Dermis blood vessel endothelial cell (primary cell): ENCODE measurements at regions not wholly inside any gene's neighbourhood (a gene's known extent, or its start where the extent isn't known, plus 50 kb on each side); places are given as distances from the start of the nearest gene placed in this dataset.
"Not testable (repeated sequence)": the region's sequence is repeated elsewhere in the genome, so short reads cannot be mapped to it uniquely, and the experiment has no call there.

Experiments used
- DNase-seq: peaks from one replicate; pipeline ENCODE4 v3.0.0; 2010

DNA sequence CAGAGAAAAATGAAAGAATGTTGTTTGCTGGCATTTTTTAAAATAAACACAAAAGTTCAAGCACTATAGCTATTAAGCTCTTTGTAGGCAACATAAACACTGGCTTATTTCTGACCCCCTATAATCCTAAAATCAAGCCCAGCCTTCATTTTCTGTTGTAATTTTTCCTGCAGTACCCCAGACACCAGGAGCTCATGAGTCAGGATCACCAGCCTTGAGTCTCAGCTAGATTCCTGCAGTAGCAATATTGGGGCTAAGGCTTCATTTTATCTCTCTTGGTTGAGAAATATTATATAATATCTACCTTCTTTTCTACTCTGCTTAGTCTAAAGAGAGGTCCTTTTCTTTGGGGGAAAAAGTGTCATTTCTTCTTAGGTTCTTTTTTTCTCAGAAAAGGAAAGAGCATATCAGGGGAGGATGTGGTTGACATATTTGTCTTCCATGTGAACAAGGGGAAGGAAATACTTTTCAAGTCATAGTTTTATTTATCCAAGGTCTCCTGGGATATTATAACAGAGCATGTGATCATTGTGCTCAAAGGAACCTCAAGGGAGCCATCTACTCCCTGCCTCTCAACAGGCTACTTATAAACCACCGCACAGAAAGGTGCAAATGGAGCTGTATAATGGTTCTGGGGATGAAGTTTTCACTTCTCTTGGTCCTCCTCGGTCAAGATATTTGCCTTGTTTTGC, 678.3 kb upstream of the NR3C2 start:
- peak; percentile 68 for DNase-seq

DNA sequence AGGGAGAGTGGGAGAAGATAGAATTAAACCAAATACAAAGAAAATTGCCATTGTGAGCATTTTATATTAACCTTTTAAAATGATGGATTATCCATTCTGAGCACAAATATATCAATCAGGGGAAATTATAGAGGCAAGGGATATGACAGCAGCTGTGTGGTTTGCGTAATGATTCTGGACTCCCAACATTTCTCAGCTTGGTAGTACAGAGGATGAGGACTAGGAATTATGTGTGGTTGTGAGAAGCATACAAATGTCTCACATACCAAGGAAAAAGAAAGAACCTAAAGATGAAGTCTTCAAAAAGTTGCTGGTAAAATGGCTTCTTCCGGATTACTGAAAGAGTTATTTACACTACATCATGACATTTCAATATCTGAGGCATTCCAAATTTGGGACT, 674.6 kb upstream of the NR3C2 start:
- DNase-seq = no peak

DNA sequence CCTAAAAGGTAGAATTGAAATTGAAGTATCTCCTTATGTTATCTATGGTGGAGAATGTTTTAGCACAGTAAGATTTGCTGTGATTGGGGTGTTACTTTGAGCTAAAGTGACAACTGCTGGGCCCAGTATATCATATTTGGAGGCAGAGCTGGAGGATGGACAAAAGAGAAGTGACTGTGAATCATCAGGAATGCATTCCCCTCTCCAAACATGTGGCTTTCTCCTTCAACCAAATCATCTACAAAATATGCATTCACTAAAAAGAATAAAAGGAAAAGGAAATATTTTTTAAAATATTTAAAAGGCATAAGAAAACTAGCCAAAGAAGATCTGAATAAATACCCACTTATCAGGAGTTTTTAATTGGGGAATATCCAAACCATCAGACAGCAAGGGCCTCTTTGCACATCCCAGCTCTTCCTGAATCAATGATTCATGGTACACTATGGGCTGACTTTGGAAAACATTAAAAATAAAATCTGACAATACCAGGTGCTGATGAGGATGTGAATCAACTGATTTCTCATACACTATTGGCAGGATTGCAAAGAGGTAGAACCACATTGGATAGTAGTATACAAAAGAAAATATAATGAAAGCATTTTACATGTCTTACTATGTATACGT, 671.7 kb upstream of the NR3C2 start:
- DNase-seq = peak; percentile 30

DNA sequence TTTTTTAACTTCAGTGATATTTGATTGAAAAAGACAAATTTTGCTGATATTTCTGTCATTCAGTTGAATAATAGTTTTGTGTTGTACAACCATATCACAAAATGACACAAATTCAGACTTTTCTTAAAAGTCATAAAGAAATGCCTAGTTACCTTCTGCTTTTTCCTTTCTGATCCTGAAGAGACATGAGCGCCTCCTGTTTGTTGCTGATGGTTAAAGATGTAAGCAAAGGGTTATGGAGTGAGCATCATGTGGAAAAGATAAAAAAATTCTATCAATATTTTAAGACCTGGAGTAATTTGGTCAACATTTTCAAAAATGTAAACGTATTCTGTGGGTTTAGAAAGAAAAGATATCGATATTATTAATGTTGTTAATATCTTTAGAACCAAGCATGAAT, 669.9 kb upstream of the NR3C2 start:
- no peak for DNase-seq

DNA sequence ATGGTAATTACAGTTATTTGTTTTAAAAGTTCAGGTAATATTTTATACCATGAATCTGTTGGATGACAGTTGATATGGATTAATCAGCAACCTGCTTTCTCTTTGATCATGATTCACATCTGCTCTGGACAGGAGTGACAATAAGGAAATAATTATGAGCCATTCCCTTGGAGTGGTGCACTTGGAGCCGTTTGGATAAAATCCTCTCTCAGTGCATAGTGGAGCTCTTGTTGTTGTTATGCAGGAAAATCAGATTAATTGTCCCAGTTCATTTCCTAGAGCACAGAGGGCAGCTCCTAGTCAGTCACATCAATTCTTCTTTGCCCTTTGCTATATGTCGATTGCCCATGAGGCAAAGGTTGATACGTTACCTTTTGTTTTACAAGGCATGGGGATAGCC, 668.3 kb upstream of the NR3C2 start:
- DNase-seq = no peak

DNA sequence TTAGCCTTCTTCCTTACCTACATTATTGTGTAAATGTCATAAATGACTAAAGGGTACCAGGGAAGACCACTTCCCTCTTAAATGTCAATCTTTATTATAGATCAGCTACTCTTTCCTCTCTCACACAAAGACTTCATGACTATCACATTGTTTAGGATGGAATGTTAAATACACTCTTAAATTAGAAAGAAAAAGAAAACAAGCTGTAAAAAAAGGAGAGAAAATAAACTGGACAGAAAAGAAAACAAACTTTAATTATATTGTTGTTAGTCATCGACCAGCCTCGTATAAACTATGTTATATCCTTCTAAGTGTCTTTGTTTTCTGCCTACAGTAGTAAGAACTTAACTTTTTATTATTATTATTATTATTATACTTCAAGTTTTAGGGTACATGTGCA, 666.4 kb upstream of the NR3C2 start:
- no peak for DNase-seq

DNA sequence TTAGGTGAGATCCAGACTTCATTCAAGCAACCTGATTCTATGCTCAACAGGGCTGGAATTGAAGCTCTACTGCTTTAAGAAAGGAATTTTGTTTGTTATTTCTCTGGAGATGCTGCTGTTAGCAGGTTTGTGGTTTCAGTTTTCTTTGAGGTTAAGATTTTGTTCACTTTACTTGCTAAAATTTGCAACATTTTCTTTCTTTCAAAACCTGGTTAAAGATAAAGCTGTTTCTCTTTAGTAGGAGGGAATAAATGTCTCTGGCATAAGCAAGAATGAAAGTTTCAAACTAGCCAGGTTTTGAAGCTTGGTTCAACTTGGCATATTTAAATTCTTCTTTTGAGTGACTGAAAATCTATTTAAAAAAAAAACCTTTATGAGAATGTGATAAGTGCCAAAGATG, 660.6 kb upstream of the NR3C2 start:
- no peak for DNase-seq

DNA sequence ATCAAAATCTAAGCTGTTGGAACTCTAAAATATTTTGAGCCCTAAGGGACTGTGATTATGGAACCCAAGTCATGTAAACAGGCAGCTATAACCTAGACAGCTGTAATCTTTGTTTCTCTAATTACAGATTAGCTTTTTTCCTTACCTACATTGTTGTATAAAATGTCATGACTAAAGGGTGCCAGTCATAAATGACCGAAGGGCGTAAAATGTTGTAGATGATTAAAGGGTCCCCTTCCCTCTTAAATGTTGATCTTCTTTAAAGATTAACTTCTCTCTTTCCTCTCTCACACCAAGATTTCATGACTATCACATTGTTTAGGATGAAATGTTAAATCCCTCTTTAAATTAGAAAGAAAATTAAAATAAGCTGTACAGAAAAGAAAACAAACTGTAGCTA, 659.4 kb upstream of the NR3C2 start:
- DNase-seq = no peak

DNA sequence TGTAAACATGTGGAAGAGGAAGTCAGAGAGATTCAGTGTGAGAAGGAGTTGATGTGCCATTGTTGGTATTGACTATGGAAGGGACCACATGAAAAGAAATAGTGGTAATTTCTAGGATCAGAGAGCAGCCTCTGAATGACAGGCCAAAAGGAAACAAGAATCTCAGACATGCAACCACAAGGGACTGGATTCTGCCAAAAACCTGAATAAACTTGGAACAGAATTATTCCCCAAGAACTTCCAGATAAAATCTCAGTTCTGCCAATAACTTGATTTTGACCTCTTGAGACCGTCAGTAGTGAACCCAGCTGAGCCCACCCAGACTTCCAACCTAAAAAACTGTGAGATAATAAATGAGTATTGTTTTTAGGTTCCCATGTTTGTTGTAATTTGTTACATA, 653.6 kb upstream of the NR3C2 start:
- DNase-seq = no peak

DNA sequence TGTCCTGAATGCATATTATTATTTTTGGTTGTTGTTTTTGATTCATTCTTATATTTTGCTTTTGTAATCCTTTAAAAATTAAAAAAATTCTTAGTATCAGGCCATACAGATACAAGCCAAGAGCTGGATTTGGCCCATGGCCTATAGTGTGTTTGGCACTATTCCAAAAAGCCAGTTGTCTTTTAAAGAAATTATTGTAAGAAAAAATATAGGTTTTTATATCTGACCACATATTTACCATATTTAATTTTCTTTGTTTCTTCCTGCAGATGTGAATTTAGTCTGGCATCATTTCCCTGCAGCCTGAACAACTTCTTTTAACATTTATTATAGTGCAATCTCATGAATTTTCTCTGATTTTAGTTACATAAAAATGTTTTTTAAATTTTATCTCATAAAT, 652.8 kb upstream of the NR3C2 start:
- DNase-seq = no peak

DNA sequence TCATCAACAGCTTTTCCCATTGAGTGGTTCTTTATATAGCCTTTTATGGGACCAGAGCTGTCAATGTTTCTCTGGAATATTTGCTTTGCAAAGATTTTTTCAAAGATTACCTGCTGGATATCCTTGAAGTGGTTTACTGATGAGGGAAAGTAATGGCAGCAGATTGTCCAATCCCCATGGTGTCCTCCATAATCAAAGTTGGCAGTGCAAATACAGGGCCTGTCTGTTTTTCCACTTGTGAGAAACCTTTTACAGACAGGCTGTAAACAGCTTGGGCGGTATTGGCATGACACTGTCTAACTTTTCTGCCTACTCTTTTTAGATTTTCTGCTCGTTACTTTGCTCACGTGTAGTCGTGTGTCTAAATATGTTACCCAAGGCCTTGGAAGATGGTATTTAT, 641.9 kb upstream of the NR3C2 start:
- DNase-seq = no peak

DNA sequence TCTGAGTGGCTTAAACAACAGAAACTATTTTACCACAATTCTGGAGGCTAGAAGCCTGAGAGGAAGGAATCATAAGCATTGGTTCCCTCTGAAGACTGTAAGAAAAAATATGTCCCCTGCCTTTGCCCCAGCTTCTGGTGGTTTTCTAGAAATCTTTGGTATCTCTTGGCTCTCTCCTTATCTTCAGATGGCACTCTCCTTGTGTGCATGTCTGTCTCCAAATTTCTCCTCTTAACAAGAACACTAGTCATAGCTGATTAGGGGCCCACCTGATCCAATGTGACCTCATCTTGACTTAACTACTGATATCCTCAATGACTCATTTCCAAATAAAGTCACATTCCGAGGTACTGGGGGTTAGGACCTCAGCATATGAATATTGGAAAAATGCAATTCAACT, 635.0 kb upstream of the NR3C2 start:
- no peak for DNase-seq

DNA sequence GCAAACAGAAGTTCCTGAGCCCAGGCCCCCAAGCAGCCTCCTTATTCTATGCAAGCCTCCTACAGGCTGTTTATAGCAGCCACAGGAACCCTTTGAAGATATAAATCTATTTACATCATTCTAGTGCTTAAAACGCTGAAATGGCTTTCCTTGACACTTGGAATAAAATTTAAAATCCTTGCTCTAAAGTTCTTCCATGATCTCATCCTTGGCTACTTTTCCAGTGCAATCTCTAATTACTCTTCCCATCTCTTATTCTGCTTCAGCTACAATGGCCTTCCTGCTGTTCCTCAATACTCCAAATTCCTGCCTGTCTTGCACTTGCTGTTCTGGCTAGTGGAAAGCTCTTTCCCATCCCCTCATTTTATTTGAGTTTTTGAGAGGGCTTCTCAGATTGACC, 634.2 kb upstream of the NR3C2 start:
- DNase-seq = no peak

DNA sequence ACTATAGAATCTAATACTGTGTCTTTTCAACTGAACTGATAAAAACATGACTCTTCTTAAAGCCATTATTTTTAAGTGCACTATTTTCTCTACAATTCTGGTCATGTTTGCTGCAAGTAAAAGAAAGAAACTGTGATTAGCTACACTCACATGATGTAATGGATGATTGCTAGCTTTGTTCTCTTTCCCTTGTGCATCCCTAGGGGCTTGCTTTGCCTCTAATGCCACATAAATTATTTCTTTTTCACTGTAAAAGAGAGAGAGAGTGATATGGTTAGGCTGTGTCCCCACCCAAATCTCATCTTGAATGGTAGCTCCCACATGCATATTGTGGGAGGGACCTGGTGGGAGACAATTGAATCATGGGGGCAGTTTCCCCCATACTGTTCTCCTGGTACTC, 630.2 kb upstream of the NR3C2 start:
- no peak for DNase-seq

DNA sequence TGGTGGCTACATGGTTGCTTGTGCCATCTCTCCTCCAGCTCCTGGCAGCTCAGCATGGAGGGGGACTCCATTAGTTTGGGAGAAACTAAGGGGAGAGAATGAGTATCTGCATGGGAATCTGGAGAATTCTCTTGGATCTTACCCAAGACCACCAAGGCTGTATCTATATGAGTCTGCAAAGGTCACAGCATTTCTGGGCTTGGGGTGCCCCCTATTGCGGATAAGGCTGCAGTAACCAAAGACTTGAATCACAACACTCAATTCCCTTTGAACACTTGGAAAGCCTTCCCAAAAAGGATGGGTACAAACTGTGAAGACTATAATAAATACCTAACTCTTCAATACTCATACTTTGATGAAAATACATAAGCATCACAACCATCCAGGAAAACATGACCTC, 623.5 kb upstream of the NR3C2 start:
- DNase-seq = peak; percentile 2

DNA sequence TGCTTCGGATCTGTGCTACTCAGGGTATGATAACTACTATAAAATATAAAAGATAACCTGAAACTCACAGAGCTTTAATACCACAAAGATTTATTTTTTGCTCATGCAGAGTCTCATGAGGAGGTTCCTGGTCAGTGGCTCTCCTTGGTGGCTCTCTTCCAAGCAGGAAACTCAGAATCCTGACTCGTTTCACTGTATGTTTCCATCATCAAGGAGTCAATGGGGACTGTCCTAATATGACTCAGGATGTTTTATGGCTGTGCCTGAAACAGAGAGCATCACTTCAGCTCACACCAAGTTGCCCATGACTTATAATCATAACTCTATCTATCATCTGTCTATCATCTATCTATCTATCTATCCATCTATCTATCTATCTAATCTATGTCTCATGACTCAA, 620.8 kb upstream of the NR3C2 start:
- DNase-seq = no peak

DNA sequence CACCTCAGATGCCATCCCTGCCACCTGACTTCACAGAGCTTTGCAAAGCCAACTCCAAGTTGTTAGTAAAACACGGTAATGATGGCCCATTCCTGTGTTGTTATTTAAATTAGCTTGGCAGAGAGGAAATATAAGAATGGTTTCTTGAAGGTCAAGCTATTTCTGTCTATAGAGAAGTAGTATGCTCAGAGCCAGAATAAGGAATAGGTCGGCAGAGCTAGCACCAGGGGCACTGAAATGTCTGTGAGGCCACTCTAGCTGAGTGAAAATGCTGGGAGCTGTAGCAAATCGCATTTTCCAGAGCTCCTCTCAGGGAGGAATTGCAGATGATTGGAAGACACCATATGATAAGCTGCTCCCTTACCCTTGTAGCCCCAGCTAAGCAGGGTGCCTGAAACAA, 615.4 kb upstream of the NR3C2 start:
- DNase-seq = no peak

DNA sequence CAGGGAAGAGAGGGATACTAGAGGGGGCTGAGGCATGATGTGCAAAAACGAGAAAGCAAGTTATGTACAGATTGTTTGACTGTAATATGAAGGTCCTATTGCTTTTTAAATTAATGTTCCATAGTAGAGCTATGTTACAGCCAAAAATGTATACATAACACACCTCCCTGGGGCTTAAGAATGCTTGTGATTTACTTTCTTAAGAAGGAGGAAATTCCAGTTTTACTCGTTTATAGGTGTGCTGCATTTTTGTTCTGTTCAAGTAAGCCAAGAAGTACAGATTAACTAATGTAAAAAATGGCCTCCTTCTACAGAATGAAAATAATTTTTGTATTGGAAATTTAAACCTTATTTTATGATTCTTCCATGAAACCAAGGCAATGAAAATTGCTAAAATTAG, 614.4 kb upstream of the NR3C2 start:
- no peak for DNase-seq

DNA sequence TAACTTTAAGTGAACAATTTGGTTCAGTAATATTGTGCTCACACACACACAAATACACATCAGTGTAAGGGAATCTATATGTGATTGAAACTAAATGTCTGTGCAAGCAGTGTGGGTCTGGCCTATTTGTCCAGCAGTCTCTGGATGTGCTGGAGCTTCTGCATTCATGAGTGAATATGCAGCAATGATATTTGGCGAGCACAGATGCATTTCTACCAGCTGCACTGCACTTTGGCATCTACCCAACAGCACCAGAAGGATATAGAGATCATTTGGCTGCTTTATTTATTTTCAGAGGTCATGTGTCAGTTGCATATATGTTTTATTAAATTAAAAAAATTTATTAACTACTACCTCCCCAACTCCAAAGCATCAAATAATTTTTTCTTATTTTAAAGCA, 613.4 kb upstream of the NR3C2 start:
- DNase-seq = no peak

DNA sequence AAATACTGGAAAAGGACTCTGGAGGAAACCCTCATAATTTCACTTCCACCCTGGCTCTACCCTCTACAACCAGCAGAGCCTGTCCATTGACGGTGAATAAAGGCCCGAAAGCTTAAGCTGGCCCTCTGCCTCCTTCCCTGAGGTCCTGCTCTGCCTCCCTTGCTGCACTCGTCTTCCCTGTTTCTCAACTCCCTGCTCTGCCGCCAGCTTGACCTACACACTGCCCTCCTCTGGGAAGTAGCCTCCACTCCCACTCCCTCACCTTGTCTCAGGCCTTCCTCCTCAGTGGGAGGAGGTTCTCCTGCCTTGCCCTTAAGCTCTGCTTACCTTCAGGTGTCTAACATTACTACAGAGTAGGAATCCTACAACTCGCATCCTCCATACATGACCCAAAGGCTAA, 608.6 kb upstream of the NR3C2 start:
- no peak for DNase-seq

DNA sequence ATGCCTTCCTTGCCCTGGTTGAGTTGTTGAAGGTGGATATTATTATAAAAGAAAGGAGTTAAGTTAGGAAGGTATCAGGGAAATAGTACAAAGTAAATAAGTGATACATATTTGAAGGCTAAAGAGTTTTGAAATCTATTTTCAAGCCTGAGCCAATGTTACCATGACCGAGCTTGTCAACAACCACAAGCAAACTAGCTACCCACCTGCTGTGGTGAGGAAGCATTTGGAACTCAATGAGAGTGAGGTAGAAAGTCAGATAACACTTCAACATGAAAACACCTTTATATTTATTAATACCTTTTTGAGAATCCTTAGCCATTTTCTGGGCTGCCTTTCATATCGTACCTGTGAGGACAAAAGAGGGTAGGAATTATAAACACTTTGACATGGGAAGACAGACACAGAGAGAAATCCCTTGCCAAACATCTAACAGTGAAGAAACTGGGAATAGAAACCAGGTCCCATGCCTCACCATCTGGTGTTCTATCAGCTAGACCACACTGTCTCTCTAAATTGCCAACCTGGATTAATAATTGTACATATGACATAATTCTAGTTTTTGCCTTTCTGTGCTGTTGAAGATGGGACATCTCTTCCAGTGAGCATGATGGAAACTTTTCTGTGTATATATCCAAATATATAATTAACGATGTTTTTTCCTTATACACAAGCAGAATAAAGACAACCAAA, 606.4 kb upstream of the NR3C2 start:
- DNase-seq = no peak

DNA sequence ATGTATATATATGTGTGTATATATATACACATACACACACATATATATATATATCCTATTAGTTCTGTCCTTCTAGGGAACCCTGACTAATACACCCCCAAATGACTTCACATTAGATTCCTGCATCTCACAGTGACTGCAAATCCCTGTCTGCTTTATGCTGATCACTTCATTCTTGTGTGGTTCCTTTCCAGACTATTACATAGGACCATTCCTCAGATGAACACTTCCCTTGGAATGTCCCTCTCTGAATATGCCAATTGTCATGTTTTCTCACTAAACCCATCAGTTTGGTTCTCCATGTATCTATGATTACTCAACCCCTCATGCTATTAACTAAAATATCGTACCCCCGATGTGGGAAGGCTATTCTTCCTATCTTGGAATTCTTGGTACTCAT, 605.2 kb upstream of the NR3C2 start:
- DNase-seq = no peak

DNA sequence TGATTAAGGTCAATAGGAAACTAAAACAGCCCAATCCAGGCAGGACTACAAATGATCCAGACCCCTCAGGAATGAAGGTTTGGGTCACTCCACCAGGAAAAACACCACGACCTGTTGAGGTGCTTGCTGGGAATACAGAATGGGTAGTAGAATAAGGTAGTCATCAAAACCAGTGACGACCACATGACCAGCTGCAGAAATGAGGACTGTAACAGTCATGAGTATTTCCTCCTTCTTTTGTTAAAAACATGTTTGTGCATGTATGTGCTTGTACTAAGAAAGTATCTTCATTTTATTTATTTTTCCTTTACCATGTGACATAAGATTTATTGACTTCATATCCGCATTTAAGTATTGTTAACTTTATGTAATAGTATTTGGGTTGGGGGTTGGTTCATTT, 603.5 kb upstream of the NR3C2 start:
- no peak for DNase-seq

DNA sequence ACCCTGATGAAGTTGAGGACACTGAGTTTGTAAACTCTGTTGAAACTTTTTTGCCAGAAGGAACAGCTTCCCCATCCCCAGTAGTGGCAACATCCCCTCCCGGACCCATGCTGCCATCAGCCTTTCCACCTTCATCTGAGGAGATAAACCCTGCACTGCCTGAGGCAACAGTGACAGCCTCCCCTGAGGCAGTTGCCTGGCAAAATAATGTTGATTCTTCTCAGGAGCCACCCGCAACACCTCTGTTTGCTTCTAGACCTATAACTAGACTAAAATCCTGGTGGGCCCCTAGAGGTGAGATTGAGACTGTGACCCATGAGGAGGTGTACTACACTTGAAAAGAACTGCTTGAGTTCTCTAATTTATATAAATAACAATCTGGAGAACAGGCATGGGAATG, 597.6 kb upstream of the NR3C2 start:
- DNase-seq = not testable (repeated sequence)

DNA sequence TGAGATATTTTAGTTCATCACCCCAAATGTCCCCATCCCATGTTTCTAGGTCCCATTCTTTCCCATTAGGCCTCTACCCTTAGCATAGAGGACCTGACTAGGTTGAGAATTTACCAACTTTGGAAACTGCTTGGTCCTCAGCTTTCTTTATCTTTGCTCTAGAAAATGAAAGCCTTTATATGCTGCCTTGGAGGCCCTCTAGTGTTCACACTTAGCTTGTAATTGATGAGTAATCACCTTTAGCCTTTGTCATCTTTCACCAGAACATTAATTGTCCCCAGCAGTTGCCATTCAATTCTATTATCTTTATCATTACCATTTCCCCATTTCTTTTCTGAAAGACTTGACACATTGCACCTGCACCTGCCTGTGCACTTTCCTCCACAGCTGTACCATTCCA, 589.2 kb upstream of the NR3C2 start:
- peak; percentile 66 for DNase-seq
